ENCODE measurements at regions not wholly inside any gene's neighbourhood (a gene's known extent, or its start where the extent isn't known, plus 50 kb on each side); places are given as distances from the start of the nearest gene placed in this dataset.

GRCh38 chr13:107035778-107036177, 467.8 kb upstream of the ARGLU1 start:
- no peak for TF ChIP-seq EP300 (IDR thresholded peaks at IDR 0.05)
- TF ChIP-seq POLR2AphosphoS5 (IDR thresholded peaks at IDR 0.05) = no peak
- no peak for TF ChIP-seq POLR2A (IDR thresholded peaks at IDR 0.05; ENCODE audit: low read depth)
- TF ChIP-seq, protein P1, sequence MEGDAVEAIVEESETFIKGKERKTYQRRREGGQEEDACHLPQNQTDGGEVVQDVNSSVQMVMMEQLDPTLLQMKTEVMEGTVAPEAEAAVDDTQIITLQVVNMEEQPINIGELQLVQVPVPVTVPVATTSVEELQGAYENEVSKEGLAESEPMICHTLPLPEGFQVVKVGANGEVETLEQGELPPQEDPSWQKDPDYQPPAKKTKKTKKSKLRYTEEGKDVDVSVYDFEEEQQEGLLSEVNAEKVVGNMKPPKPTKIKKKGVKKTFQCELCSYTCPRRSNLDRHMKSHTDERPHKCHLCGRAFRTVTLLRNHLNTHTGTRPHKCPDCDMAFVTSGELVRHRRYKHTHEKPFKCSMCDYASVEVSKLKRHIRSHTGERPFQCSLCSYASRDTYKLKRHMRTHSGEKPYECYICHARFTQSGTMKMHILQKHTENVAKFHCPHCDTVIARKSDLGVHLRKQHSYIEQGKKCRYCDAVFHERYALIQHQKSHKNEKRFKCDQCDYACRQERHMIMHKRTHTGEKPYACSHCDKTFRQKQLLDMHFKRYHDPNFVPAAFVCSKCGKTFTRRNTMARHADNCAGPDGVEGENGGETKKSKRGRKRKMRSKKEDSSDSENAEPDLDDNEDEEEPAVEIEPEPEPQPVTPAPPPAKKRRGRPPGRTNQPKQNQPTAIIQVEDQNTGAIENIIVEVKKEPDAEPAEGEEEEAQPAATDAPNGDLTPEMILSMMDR (IDR thresholded peaks at IDR 0.05) = no peak
- Histone ChIP-seq H3K9me3 (no peaks in the 10 kb centered on the region), H3K4me3 (no peak overlapping the region), H3K27ac (replicated peaks in 1 of 4) (no peak overlapping the region), H3K4me1 (no peaks in the 10 kb centered on the region), H3K36me3 (no peaks in the 10 kb centered on the region), H3K27me3 (no peaks in the 10 kb centered on the region)
- WGBS = 43% methylated on average over 2 of the region's 2 CpGs
- DNase-seq (ENCODE audit: extremely low spot score) = no peak
- intact Hi-C loops (cut with DNase I) = no loop called here

GRCh38 chr13:107035186-107035585, 467.2 kb upstream of the ARGLU1 start:
- Histone ChIP-seq H3K27me3 (no peaks in the 10 kb centered on the region), H3K9me3 (no peaks in the 10 kb centered on the region), H3K36me3 (no peaks in the 10 kb centered on the region), H3K4me3 (no peak overlapping the region), H3K4me1 (no peaks in the 10 kb centered on the region), H3K27ac (replicated peaks in 1 of 4) (no peak overlapping the region)
- no peak for TF ChIP-seq POLR2AphosphoS5 (IDR thresholded peaks at IDR 0.05)
- TF ChIP-seq EP300 (IDR thresholded peaks at IDR 0.05) = no peak
- intact Hi-C loops (cut with DNase I) = no loop called here
- 95% methylated on average over 6 of the region's 6 CpGs for WGBS
- DNase-seq (ENCODE audit: extremely low spot score) = no peak

- no peak for DNase-seq (ENCODE audit: extremely low spot score)
- 91% methylated on average over 17 of the region's 17 CpGs for WGBS
- intact Hi-C loops (cut with DNase I) = no loop called here
These were observed 466.4 kb upstream of the ARGLU1 start for GRCh38 chr13:107034236-107034872.

GRCh38 chr13:107031716-107032115, 463.8 kb upstream of the ARGLU1 start:
- Histone ChIP-seq H3K27ac (replicated peaks in 1 of 4) (no peak overlapping the region), H3K36me3 (no peaks in the 10 kb centered on the region), H3K27me3 (no peaks in the 10 kb centered on the region), H3K9me3 (no peaks in the 10 kb centered on the region), H3K4me1 (no peaks in the 10 kb centered on the region), H3K4me3 (no peak overlapping the region)
- WGBS = 60% methylated on average over 2 of the region's 2 CpGs
- TF ChIP-seq POLR2A (IDR thresholded peaks at IDR 0.05; ENCODE audit: low read depth) (no peak), EP300 (IDR thresholded peaks at IDR 0.05) (no peak), POLR2AphosphoS5 (IDR thresholded peaks at IDR 0.05) (no peak)
- TF ChIP-seq, protein P1 (IDR thresholded peaks at IDR 0.05) = no peak
- no peak for DNase-seq (ENCODE audit: extremely low spot score)
- intact Hi-C loops (cut with DNase I) = no loop called here

More at GRCh38 chr13:107034236-107034872, 466.4 kb upstream of the ARGLU1 start:
- TF ChIP-seq POLR2AphosphoS5 (IDR thresholded peaks at IDR 0.05) (no peak), POLR2A (IDR thresholded peaks at IDR 0.05; ENCODE audit: low read depth) (no peak), EP300 (IDR thresholded peaks at IDR 0.05) (no peak)
- TF ChIP-seq, protein P1 (IDR thresholded peaks at IDR 0.05) = no peak
- Histone ChIP-seq H3K36me3 (no peaks in the 10 kb centered on the region), H3K4me1 (no peaks in the 10 kb centered on the region), H3K9me3 (no peaks in the 10 kb centered on the region), H3K27me3 (no peaks in the 10 kb centered on the region), H3K27ac (replicated peaks in 1 of 4) (no peak overlapping the region), H3K4me3 (no peak overlapping the region)

DNA sequence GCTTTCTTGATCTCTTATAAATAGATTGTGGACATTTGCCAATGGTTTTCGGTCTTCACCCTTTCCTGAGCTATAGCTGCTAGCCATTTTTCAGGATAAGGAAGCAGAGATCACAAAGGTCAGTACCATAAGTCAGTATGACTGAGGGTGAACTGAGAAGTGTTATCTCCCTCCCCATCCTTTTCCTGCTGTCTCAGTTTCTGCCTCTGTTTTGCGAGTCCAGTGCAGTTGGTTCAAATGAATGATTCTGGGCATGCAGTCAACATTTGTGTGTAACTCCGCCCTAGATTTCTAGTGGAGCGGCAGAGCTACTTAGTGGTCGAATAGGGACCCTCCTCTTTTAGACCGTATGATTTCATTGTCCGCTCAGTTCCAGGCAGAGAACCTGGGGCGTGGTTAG, 460.8 kb upstream of the ARGLU1 start:
- no peak for DNase-seq (ENCODE audit: extremely low spot score)
- no peak overlapping the region for H3K4me3 ChIP-seq
- WGBS = 78% methylated on average over 8 of the region's 8 CpGs
- no peaks in the 10 kb centered on the region for H3K9me3 ChIP-seq
- intact Hi-C loops (cut with DNase I) = no loop called here
- peaks cover 0 to 17% (median 9%) of the 10 kb centered on the region in 4 donors for H3K4me1 ChIP-seq
- TF ChIP-seq, protein P1 (IDR thresholded peaks at IDR 0.05) = no peak
- TF ChIP-seq POLR2A (IDR thresholded peaks at IDR 0.05; ENCODE audit: low read depth) (no peak), POLR2AphosphoS5 (IDR thresholded peaks at IDR 0.05) (no peak), EP300 (IDR thresholded peaks at IDR 0.05) (no peak)
- no peaks in the 10 kb centered on the region for H3K36me3 ChIP-seq
- no peak overlapping the region for H3K27ac ChIP-seq (replicated peaks in 1 of 4)
- H3K27me3 ChIP-seq = no peaks in the 10 kb centered on the region
